ENCODE measurements at regions not wholly inside any gene's neighbourhood (a gene's known extent, or its start where the extent isn't known, plus 50 kb on each side); places are given as distances from the start of the nearest gene placed in this dataset.

- TF ChIP-seq, protein P1, sequence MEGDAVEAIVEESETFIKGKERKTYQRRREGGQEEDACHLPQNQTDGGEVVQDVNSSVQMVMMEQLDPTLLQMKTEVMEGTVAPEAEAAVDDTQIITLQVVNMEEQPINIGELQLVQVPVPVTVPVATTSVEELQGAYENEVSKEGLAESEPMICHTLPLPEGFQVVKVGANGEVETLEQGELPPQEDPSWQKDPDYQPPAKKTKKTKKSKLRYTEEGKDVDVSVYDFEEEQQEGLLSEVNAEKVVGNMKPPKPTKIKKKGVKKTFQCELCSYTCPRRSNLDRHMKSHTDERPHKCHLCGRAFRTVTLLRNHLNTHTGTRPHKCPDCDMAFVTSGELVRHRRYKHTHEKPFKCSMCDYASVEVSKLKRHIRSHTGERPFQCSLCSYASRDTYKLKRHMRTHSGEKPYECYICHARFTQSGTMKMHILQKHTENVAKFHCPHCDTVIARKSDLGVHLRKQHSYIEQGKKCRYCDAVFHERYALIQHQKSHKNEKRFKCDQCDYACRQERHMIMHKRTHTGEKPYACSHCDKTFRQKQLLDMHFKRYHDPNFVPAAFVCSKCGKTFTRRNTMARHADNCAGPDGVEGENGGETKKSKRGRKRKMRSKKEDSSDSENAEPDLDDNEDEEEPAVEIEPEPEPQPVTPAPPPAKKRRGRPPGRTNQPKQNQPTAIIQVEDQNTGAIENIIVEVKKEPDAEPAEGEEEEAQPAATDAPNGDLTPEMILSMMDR (conservative IDR thresholded peaks at IDR 0.05; ENCODE audit: low read depth, low read length), result no peak
- no peak for TF ChIP-seq EZH2 (IDR thresholded peaks at IDR 0.05; ENCODE audit: borderline replicate concordance, low read depth, low read length, poor library complexity, severe bottlenecking)
These were observed 51.5 kb upstream of the SLC2A13 start for GRCh38 chr12:40157336-40157735.

All from A673 (cell line).